ENCODE measurements at regions not wholly inside any gene's neighbourhood (a gene's known extent, or its start where the extent isn't known, plus 50 kb on each side); places are given as distances from the start of the nearest gene placed in this dataset.
"Not testable (repeated sequence)": the region's sequence is repeated elsewhere in the genome, so short reads cannot be mapped to it uniquely, and the experiment has no call there.

DNA sequence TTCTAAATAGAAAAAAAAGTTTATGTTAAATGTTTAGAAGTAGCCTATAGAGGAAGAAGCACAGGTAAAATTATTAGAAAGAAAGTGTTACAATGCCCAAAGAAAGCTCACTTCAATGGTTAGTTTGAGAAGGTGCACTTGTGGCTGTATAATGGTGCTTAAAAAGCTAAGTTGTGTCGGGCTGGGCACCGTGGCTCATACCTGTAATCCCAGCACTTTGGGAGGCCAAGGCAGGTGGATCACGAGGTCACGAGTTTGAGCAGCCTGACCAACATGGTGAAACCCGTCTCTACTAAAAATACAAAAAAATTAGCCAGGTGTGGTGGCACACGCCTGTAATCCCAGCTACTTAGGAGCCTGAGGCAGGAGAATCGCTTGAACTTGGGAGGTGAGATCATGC lies 355.7 kb upstream of the ANKRD30A start:
- not testable (repeated sequence) for TF ChIP-seq CTCF, POLR2A (IDR thresholded peaks at IDR 0.05)

All from upper lobe of left lung (tissue), 4 donors.